HG02759 (cell line): ENCODE measurements at regions not wholly inside any gene's neighbourhood (a gene's known extent, or its start where the extent isn't known, plus 50 kb on each side); places are given as distances from the start of the nearest gene placed in this dataset.
A peak's percentile ranks its signal among the peaks of the same experiment; 100 is the strongest.
"Not testable (repeated sequence)": the region's sequence is repeated elsewhere in the genome, so short reads cannot be mapped to it uniquely, and the experiment has no call there.

ENCODE experiments used
- ATAC-seq: cut with Tn5 transposase; IDR thresholded peaks from one replicate; pipeline ENCODE4 v1.9.1; 2021; ENCODE audit warnings: mild to moderate bottlenecking, moderate library complexity; ENCODE audit not compliant: unreplicated experiment

DNA sequence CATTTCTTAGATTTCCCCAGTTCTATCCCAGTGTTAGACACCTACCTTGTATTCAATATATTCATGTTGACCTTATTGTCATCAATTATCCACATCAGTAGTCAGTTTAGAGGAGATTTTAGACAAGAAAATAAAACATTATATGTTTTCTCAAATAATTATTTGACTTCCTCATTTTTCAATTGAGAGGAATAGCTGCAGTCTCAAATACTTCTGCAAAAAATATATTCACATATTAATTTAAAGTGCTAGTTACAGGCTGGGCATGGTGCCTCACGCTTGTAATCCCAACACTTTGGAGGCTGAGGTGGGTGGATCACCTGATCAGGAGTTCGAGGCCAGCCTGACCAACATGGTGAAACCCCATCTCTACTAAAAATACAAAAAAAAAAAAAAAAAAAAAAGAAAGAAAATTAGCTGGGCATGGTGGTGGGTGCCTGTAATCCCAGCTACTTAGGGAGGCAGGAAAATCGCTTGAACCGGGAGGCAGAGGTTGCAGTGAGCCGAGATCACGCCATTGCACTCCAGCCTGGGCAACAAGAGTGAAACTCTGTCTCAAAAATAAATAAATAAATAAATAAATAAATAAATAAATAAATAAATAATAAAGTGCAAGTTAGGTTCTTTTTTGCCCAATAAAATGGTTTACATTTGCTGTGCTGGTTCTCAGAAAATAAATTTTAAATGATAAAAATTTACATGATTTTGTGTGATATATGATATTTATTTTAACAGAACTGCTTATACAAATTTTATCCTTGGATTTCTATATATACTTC is 565.3 kb upstream of the GOLIM4 start:
- not testable (repeated sequence) for ATAC-seq

DNA sequence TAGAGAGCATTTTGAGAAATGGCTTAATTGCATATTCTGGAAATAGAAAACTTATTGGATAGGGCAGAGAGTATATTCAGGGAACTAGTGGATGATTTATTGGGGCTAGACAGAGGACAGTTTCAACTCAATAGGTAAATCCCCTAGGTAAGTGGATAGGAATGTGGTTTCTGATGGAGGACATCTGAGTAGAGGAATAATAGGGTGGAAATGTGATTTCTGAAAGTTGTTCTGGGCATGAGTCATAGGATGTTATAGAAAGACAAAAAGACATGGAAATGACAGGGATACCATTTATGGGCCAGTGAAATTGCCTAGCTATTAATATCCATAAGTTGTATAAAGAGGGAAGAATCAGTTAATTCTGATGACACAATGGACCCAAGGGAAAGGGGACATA is 563.3 kb upstream of the GOLIM4 start:
- ATAC-seq: no peak

DNA sequence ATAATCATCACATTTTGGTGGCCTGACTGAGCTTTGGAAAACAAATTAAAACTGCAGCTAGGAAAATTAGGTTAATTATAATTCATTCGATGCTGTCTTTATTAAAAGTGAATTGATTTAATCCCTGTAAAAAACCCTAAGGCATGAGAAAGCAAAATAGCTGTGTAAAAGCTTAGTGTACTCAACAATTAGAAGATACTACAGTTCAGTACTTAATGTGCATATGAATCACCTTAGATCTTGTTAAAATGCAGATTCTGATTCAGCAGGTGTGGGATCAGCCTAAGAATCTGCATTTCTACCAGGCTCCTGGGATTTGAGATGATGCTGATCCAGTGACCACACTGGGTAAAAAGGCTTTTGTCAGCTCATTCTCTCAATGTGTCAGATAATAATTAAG is 559.9 kb upstream of the GOLIM4 start:
- no peak for ATAC-seq

DNA sequence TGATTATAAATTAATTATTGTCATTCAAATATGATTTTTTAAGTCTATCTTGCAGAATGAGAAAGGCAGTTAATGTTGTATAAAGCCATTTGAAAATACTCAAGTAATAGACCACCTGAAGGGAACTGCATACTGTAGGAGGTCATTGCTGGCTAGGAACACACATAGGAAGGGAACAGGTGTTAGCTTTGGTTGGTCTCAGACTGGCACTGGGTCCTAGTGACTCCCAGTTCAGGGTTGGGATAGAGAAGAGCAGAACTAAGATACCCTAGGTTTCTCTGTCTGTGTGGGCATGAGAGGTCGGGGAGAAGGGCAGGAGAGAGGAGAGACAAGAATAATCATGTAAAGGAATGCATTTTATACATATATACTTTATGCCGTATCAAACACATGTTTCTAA is 559.0 kb upstream of the GOLIM4 start:
- ATAC-seq: no peak

DNA sequence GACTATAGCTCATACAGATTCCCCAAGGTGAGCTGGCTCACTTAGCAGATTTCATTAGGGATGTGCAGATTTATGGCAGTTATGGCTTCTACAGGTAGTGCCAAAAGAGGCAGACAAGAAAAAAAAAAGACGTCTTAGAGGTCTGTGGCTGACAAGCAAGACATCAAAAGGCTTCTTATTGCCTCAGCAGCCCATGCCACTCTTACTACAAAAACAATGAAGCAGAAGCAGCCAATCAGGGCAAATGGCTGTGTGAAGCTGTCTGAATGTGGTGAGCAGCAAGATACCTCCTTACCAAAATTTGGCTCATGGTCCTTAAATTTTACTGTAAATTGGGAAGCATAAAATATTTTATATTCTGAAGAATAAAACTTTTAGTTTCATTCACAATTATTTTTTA is 557.5 kb upstream of the GOLIM4 start:
- ATAC-seq: no peak

DNA sequence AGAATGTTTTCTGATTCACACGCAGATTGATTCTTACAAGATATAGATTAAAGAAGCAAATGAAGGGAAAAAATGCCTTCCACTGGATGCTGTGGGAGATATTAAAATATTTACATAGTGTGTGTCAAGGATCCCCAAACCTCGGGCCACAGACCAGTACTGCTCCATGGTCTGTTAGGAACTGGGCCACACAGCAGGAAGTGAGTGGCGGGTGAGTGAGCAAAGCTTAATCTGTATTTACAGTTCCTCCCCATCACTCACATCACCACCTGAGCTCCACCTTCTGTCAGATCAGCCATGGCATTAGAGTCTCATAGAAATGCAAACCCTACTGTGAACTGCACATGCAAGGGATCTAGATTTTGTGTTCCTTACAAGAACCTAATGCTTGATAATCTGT is 552.6 kb upstream of the GOLIM4 start:
- no peak for ATAC-seq

DNA sequence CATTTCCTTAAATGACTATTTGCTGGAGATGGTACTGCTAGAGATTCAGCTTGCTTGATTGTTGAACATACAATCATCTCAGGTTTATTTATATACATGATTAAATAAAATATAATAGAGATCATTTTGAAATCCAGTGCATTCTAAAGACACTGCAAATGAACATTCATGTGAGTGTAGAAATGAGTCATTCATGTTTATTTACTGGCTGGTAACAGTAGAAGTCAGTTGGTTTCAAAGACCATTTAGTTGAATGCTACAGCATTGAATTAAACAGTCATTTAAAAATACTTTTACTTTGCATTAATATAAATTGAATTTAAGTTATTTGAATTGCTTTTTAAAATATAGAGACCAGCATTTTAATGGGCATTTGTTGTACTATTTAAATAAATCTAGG is 551.9 kb upstream of the GOLIM4 start:
- no peak for ATAC-seq

DNA sequence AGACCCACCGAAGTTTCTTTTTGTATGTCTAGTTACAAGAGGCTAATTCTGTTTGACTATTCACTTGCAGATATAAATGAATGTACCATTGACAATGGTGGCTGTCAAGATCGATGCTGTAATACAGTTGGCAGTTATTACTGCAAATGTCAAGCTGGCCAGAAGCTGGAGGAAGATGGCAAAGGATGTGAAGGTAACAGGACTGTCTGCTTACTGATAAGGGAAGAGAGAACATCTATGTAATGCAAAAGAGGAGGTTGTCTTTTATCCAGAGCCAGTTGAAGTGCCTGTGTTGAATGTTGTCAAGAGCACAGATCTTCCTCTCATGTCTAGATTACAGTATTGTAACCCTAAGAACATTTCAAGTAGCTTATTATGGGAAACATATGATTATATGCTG is 549.5 kb upstream of the GOLIM4 start:
- no peak for ATAC-seq

DNA sequence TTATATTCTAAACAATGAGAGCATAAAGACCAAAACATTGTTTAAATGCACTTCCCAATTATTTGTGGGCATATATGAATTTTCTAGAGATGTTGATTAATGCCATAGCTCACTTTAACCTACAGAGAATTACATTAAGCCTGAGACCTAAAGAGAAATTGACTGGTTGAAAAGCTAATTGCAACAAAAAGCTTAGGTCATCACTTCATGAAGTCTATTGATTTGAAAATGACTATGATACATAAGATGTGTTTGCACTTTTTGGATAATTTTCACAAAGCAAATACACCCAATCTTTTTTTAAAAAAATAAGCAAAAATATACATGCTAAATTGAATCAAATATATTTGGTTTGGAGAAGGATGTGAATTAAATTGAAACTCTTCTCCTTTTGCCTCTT is 532.8 kb upstream of the GOLIM4 start:
- no peak for ATAC-seq

DNA sequence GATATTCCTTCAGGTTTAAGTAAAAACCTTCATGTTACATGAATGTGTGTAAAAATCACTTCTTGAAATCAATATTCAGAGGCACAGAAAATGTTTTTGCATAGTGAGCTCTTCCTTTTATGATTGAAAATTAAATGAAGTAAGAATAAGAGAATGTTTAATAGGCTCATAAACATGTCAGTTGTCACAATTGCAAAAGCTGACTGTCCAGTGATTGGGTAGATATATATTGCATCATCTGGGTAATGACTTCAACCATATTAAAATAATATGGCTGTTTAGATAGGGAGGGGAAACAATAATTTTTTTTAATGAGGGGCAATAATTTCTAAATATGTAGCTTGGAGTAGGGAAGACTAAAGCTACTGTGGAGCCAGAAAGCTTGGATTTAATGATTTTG is 529.8 kb upstream of the GOLIM4 start:
- no peak for ATAC-seq

DNA sequence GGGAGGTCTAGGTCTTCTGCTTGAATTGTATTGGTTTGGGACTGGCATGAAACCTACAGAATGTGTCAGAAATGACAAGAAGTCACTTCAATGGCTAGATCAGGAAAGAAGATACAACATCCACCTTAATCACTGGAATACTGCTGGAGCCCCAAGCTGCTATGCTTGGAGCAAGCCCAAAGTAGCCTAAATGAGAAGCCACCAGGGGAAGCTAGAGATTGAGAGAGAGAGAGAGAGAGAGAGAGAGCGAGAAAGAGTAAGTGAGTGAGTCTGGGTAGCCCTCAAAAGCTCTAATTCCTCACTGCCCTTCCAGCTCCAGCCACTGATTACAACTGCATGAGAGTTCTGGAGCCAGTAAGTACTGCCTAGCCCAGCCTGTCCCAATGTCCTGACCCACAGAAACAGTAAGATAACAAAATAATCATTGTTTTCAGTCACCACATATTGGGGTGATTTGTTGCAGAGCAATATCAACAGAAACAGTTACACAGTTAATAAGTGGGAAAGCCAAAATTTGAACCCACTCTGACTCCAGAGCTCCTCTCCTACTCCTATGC is 529.2 kb upstream of the GOLIM4 start:
- ATAC-seq: no peak

DNA sequence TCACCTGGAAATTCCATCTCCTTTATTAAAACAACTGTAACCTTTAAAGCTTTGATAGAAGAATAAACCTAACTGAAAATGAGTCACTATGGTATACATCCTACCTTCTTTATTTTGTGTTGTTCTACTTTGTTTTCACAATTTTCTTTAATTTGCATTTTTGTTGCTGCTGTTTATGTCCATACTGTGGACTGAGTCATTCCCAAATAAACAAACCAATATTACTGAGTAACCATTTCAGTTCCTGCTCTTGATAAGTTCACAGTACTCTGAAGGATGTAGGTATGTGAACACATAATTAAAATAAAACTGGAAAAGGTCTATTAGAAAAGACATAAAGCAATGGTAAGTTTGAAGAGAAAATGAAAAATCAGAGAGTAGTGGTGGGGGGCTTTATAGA is 528.5 kb upstream of the GOLIM4 start:
- ATAC-seq: no peak

DNA sequence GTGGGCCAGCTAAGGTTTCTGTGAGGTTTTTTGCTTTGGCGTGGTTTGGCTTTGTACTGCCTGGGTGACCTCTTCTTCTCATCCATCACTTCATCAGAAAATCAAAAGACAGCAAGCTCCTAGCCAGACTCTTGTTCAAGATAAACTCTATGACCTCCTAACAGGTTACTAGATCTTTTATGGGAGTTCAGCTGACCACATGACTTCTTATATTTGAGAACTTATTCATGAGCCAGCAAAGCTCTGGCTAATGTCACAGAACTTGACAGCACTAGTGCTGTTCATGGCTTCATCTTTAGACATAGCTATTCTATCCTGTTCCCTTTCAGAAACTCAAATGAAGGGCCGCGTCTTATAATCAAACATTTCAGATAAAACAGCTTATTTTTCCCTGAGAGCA is 527.1 kb upstream of the GOLIM4 start:
- no peak for ATAC-seq

DNA sequence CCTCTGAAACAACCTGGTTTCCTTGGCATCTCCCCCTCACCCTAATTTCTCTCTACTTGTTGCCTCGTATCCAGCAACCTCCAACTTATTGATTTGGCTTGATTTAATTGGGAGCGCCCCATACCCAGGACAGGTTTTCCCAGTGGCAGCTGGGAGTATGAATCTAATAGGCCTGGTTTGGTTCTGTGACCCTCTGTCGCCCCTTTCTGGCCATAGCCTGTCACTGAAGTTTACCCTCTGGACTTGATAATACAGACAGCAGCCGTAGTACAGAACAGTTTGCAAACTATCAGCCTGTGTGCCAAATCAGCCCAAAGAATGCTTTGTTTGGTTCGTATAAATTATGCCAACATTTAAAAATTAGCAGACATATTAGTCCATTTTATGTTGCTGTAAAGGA is 525.1 kb upstream of the GOLIM4 start:
- ATAC-seq: peak; percentile 66

DNA sequence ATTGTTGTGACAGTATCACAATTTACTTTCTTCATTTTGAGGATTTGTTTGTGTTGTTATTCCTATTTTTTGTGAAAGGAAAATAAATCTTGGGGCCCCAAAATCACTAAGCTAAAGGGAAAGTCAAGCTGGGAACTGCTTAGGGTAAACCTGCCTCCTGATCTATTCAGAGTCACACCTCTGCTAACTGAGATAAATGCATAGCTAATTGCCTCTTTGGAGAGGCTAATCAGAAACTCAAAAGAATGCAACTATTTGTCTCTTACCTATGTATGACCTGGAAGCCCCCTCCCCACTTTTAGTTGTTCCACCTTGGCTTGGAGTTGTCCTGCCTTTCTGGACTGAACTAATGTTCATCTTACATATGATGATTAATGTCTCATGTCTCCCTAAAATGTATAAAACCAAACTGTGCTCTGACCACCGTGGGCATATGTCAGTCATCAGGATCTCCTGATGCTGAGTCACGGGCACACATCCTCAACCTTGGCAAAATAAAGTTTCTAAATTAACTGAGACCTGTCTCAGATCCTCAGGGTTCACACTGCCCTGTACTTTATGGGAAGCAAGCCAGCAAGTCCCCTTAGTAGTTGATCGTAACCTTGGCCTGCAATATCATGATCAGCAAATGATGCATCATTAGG is 523.2 kb upstream of the GOLIM4 start:
- no peak for ATAC-seq

DNA sequence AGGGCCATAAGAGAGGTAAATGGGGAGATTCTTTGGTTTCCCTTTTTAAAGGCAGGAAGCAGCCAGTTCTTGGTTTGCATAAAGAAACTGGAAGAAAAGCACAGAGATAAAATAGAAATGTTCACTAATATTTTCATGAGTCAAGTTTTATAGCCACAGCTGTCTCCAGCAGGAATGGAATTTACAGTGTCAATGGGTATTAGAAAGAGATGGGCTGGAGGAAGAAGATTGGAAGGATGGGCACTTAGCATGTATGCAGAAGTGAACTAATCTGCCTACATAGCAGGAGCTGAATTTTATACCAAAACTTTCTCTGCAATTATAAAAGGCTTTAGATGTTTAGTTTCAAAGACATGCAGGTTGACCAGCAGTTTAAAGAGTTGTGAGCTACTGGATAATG is 521.9 kb upstream of the GOLIM4 start:
- ATAC-seq: no peak

DNA sequence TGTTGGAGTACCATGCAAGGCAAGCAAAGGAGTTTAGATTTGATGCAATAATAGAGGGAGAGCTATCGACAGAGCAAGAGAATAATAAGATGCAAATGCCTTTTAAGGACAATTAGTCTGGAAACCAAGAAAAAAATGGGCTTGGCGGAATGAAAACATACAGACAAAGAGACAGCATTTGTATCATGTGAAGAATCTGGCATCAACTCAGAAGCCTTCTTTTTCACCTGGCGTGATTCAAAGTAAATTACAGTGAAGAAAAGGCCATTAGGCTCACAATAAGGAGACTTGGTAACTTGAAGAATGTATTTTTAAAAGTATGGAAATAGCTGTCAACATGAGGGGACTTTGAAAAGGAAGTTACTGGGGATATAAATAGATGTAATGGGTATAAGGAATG is 521.2 kb upstream of the GOLIM4 start:
- ATAC-seq: no peak

DNA sequence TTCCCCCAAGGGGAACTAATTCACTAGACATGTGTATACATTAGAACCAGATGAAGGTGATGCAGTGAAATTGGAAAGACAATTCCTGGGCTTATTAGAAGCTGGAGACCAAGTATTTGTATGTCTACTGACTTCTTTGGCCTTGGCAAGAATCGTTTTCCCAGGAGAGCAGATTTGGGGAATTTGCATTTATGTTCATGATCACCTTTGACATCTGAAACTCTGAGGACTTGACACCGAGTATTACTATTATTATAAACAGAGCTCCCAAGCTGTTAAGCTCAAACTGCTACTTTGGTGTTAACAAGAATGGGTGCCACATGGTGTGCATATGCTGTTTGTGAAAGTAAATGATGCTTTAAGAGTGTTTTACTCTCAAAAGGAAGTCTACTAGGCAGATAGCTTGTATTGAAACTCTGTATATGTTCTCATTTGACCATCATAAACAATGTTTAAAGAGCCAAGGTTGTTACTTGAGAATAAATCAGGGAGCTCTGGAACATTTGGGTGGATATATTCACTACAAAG is 519.8 kb upstream of the GOLIM4 start:
- no peak for ATAC-seq

DNA sequence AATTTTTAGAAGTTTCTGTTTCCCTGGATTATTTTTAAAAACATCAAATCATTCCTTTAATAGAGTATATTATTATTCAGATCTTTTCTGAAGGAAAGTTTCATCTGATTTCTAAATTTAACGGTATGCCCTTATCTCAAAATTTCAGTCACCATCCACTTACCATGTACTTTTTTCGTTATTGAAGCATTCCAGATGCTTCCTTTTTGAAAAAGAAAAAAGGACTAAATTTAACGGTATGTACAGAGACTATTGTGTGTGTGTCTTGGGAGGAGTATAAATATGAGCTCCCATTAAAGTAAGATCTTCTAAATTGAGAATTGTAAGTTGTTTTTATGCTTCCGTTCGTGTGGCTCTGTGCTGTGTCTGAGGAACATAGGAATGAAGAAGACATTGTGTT is 517.4 kb upstream of the GOLIM4 start:
- ATAC-seq: no peak

DNA sequence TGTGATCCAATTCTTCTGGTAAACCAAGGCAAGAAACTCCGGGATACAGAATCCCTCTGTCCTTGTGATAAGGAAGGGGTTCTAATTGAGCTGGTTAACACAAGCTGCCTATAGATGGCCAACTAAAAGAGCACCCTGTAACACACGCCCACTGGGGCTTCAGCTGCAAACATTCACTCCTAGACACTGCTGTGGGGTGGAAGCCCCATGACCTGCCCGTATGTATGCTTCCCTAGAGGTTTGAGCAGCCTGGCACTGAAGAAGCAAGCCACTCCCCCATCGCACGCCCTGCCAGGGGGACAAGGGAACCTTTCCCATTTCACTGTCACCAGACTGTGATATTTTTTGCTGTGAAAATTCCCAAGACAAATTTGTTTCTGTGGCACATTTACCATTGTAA is 516.9 kb upstream of the GOLIM4 start:
- ATAC-seq: no peak

DNA sequence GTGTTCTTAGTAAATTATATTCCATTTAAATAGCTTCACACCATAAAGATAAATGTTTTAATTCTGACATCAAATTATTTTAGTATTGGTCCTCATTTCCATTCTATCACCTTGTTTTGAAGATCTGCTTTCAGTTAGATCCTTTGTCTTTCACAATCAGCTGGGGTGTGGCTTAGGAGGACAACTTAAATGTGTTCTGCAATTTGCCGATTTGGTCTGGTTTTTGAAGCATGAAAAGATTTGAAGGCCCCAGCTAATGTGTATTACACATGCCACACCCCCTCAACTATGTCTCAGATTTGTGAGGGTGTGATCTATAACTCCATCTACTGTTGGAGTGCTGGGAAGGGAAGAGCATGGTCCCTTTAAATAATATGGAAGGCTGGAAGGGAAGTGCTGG is 516.1 kb upstream of the GOLIM4 start:
- no peak for ATAC-seq

DNA sequence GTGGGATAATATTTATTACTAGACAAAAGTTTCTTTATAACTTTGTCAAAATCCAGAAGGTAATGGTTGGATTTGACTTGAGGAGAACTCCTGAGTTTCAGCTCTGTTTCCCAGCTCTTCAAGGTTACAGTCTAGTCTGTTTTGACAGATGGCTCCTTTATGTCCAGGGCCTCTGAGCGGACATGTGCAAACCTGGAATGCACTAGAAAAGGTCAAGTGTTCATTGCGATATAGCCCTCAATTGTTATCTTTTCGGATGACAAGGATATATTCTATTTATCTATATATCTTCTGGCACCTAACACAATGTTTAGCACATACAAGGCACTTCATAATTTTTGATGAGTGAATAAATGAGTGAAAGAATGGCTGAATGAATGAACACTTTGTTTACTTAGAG is 513.2 kb upstream of the GOLIM4 start:
- ATAC-seq: no peak
